Fibroblast of lung (primary cell): ENCODE measurements at regions not wholly inside any gene's neighbourhood (a gene's known extent, or its start where the extent isn't known, plus 50 kb on each side); places are given as distances from the start of the nearest gene placed in this dataset.
"Not testable (repeated sequence)": the region's sequence is repeated elsewhere in the genome, so short reads cannot be mapped to it uniquely, and the experiment has no call there.

Experiments
- DNase-seq, 2 donors: peaks; one replicate each; pipeline versions ENCODE4 v3.0.0 to v3.0.0-alpha.2; 2010; ENCODE audit warnings: low read depth in 2 of 2
- H2AFZ ChIP-seq: 2 replicates; pipeline ENCODE4 v1.5.1; 2012; ENCODE audit warnings: low read length, control low read depth, inconsistent platforms
- H3K27ac ChIP-seq: 2 replicates; pipeline ENCODE4 v1.5.1; 2011; ENCODE audit warnings: low read length, control low read depth; ENCODE audit not compliant: insufficient read depth
- H3K27me3 ChIP-seq: 2 replicates; pipeline ENCODE4 v1.5.1; 2011; ENCODE audit warnings: mild to moderate bottlenecking, low read length; ENCODE audit not compliant: control insufficient read depth, insufficient read depth
- H3K36me3 ChIP-seq: 2 replicates; pipeline ENCODE4 v1.5.1; 2011; ENCODE audit warnings: low read length; ENCODE audit not compliant: control insufficient read depth, insufficient read depth
- H3K4me1 ChIP-seq: 2 replicates; pipeline ENCODE4 v1.5.1; 2011; ENCODE audit warnings: low read length; ENCODE audit not compliant: control insufficient read depth, insufficient read depth; ENCODE audit errors: extremely low read depth
- H3K4me2 ChIP-seq: 2 replicates; pipeline ENCODE4 v1.5.1; 2011; ENCODE audit warnings: low read length, control low read depth; ENCODE audit not compliant: insufficient read depth; ENCODE audit errors: extremely low read depth
- H3K4me3 ChIP-seq, 4 experiments: fragments of 200-600 bp in 1 of 4; sonication (generic) in 1 of 4; replicated peaks in 1 of 4; 2 replicates each; pipeline ENCODE4 v1.5.1; 2011 to 2016; ENCODE audit warnings: low read length in 4 of 4, low read depth in 3 of 4, mild to moderate bottlenecking in 3 of 4, control low read depth in 2 of 4, inconsistent platforms in 1 of 4, mixed read lengths in 1 of 4; ENCODE audit not compliant: insufficient read depth in 1 of 4; ENCODE audit errors: control extremely low read depth in 1 of 4
- H3K79me2 ChIP-seq: 2 replicates; pipeline ENCODE4 v1.5.1; 2012; ENCODE audit warnings: mild to moderate bottlenecking, low read length, inconsistent platforms; ENCODE audit not compliant: control insufficient read depth, insufficient read depth
- H3K9ac ChIP-seq: 2 replicates; pipeline ENCODE4 v1.5.1; 2011; ENCODE audit warnings: mild to moderate bottlenecking, low read length, control low read depth; ENCODE audit not compliant: insufficient read depth
- H3K9me3 ChIP-seq: 2 replicates; pipeline ENCODE4 v1.5.1; 2012; ENCODE audit warnings: low read depth, low read length; ENCODE audit not compliant: control insufficient read depth, insufficient read depth
- H4K20me1 ChIP-seq: 2 replicates; pipeline ENCODE4 v1.5.1; 2011; ENCODE audit warnings: low read length; ENCODE audit not compliant: control insufficient read depth, insufficient read depth; ENCODE audit errors: extremely low read depth
- CTCF ChIP-seq, 2 donors: IDR thresholded peaks in 1 of 2; conservative IDR thresholded peaks in 1 of 2; 1 replicate in 1 of 2; 2 replicates in 1 of 2; pipeline ENCODE4 v1.5.1; 2011 to 2012; ENCODE audit warnings: low read length in 2 of 2, control low read depth in 1 of 2, inconsistent platforms in 1 of 2, low read depth in 1 of 2, mild to moderate bottlenecking in 1 of 2
- EZH2 ChIP-seq: IDR thresholded peaks from 2 replicates; pipeline ENCODE4 v1.5.1; 2012; ENCODE audit warnings: low read length, control low read depth, mild to moderate bottlenecking; ENCODE audit errors: missing control alignments

GRCh38 chr17:64720253-64720652 is 58.1 kb upstream of the SMURF2 start:
- H2AFZ ChIP-seq: peak overlapping the region; percentile 26
- H3K36me3 ChIP-seq, DNase-seq, H3K4me3 ChIP-seq, H3K27me3 ChIP-seq, H4K20me1 ChIP-seq, H3K9ac ChIP-seq, H3K9me3 ChIP-seq, H3K79me2 ChIP-seq, H3K27ac ChIP-seq, H3K4me1 ChIP-seq, H3K4me2 ChIP-seq: not testable (repeated sequence)

- H3K36me3 ChIP-seq, H3K9me3 ChIP-seq, H3K4me2 ChIP-seq, H3K9ac ChIP-seq, H3K4me3 ChIP-seq, DNase-seq, H4K20me1 ChIP-seq, H3K4me1 ChIP-seq, H3K27me3 ChIP-seq, H3K79me2 ChIP-seq, H2AFZ ChIP-seq, H3K27ac ChIP-seq: not testable (repeated sequence)
Measured at GRCh38 chr17:64719517-64719916, 57.4 kb upstream of the SMURF2 start.

GRCh38 chr17:64718816-64719215 is 56.7 kb upstream of the SMURF2 start:
- H4K20me1 ChIP-seq, H3K4me1 ChIP-seq, H3K27ac ChIP-seq, H3K9ac ChIP-seq, H3K79me2 ChIP-seq, H3K9me3 ChIP-seq, DNase-seq, H3K4me3 ChIP-seq, H3K36me3 ChIP-seq, H3K27me3 ChIP-seq, H3K4me2 ChIP-seq, H2AFZ ChIP-seq: not testable (repeated sequence)

GRCh38 chr17:64718058-64718457 is 56.0 kb upstream of the SMURF2 start:
- Histone ChIP-seq H3K4me1 (no peaks in the 10 kb centered on the region), H3K4me2 (no peak overlapping the region), H4K20me1 (no peaks in the 10 kb centered on the region), H2AFZ (no peak overlapping the region), H3K36me3 (no peaks in the 10 kb centered on the region), H3K79me2 (no peaks in the 10 kb centered on the region), H3K9me3 (no peaks in the 10 kb centered on the region), H3K4me3 (no peak overlapping the region), H3K9ac (no peak overlapping the region), H3K27ac (no peak overlapping the region), H3K27me3 (no peaks in the 10 kb centered on the region)
- no peak for DNase-seq
- no peak for TF ChIP-seq EZH2
- TF ChIP-seq CTCF (conservative IDR thresholded peaks at IDR 0.05 in 1 of 2, IDR thresholded peaks at IDR 0.05 in 1 of 2; ENCODE audit: low read depth in 1 of 2, low read length in 2 of 2): no peak

GRCh38 chr17:64716496-64716895 is 54.4 kb upstream of the SMURF2 start:
- H2AFZ ChIP-seq, H3K4me3 ChIP-seq, H3K4me1 ChIP-seq, H3K9ac ChIP-seq, DNase-seq, H4K20me1 ChIP-seq, H3K79me2 ChIP-seq, H3K27ac ChIP-seq, H3K4me2 ChIP-seq, H3K9me3 ChIP-seq, H3K36me3 ChIP-seq, H3K27me3 ChIP-seq: not testable (repeated sequence)

GRCh38 chr17:64713786-64714185 is 51.7 kb upstream of the SMURF2 start:
- H4K20me1 ChIP-seq, H3K27ac ChIP-seq, DNase-seq, H3K79me2 ChIP-seq, H3K27me3 ChIP-seq, H3K4me1 ChIP-seq, H3K36me3 ChIP-seq, H3K9me3 ChIP-seq, H3K9ac ChIP-seq: not testable (repeated sequence)
- Histone ChIP-seq H3K4me2 (peak overlapping the region; percentile 54), H3K4me3 (peak overlapping the region in 1 of 4 experiments; percentile 7), H2AFZ (peak overlapping the region; percentile 71)
